ENCODE measurements at regions not wholly inside any gene's neighbourhood (a gene's known extent, or its start where the extent isn't known, plus 50 kb on each side); places are given as distances from the start of the nearest gene placed in this dataset.

- no peak overlapping the region for H3K4me2 ChIP-seq (ENCODE audit: low read depth, low read length)
- POLR2A ChIA-PET = no interaction called here
- no peak overlapping the region for H3K27ac ChIP-seq (ENCODE audit: extremely low read length, insufficient read depth, low read length)
- ATAC-seq = no peak
- H3K79me2 ChIP-seq (ENCODE audit: insufficient read depth, low read length) = no peaks in the 10 kb centered on the region
- TF ChIP-seq TBL1XR1 (IDR thresholded peaks at IDR 0.05; ENCODE audit: borderline replicate concordance, low read length, partially characterized antibody) (no peak), PITX1 (CRISPR knock-in tag; IDR thresholded peaks at IDR 0.05) (no peak), SIN3A (IDR thresholded peaks at IDR 0.05; ENCODE audit: borderline replicate concordance, low read depth, low read length) (no peak), GTF2F1 (IDR thresholded peaks at IDR 0.05; ENCODE audit: low read length) (no peak), PRMT3 (CRISPR knock-in tag; IDR thresholded peaks at IDR 0.05; ENCODE audit: borderline replicate concordance, low read depth) (no peak), RFX3 (CRISPR knock-in tag; IDR thresholded peaks at IDR 0.05) (no peak), USF2 (IDR thresholded peaks at IDR 0.05; ENCODE audit: low read depth, low read length) (no peak), USF2 (CRISPR knock-in tag; IDR thresholded peaks at IDR 0.05; ENCODE audit: borderline replicate concordance) (no peak), MAFF (IDR thresholded peaks at IDR 0.05; ENCODE audit: low read depth, low read length) (no peak), REPIN1 (CRISPR knock-in tag; IDR thresholded peaks at IDR 0.05; ENCODE audit: borderline replicate concordance, low read depth) (no peak), ZSCAN5A (CRISPR knock-in tag; IDR thresholded peaks at IDR 0.05; ENCODE audit: borderline replicate concordance) (no peak), KDM3A (CRISPR knock-in tag; IDR thresholded peaks at IDR 0.05; ENCODE audit: low read depth) (no peak), ZNF703 (CRISPR knock-in tag; IDR thresholded peaks at IDR 0.05; ENCODE audit: borderline replicate concordance) (no peak), ZBTB1 (CRISPR knock-in tag; IDR thresholded peaks at IDR 0.05; ENCODE audit: borderline replicate concordance) (no peak), KDM6A (CRISPR knock-in tag; IDR thresholded peaks at IDR 0.05; ENCODE audit: low read depth) (no peak)
- TF ChIP-seq, protein P1, sequence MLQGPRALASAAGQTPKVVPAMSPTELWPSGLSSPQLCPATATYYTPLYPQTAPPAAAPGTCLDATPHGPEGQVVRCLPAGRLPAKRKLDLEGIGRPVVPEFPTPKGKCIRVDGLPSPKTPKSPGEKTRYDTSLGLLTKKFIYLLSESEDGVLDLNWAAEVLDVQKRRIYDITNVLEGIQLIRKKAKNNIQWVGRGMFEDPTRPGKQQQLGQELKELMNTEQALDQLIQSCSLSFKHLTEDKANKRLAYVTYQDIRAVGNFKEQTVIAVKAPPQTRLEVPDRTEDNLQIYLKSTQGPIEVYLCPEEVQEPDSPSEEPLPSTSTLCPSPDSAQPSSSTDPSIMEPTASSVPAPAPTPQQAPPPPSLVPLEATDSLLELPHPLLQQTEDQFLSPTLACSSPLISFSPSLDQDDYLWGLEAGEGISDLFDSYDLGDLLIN (CRISPR knock-in tag; IDR thresholded peaks at IDR 0.05; ENCODE audit: borderline replicate concordance) = no peak
- intact Hi-C loops (cut with micrococcal nuclease; ENCODE audit: unreplicated experiment) (no loop called here), in situ Hi-C loops (cut with HindIII; ENCODE audit: extremely low pct_ligation_motif_present, low pct_unique_long_range_greater_than_20kb) (no loop called here)
- H3K9ac ChIP-seq (ENCODE audit: insufficient read depth, low read depth, low read length) = no peak overlapping the region
- no peak for DNase-seq (ENCODE audit: low spot score)
- no peak for FAIRE-seq
- H3K27me3 ChIP-seq (ENCODE audit: control insufficient read depth in 1 of 2, insufficient read depth in 2 of 2, low read length in 2 of 2) = peaks cover 0 to 9% of the 10 kb centered on the region in 2 experiments; a peak in 1 of 5 replicates
- no peaks in the 10 kb centered on the region for H4K20me1 ChIP-seq (ENCODE audit: insufficient read depth, low read length)
- no peaks in the 10 kb centered on the region for H3K4me1 ChIP-seq (ENCODE audit: insufficient read depth, low read length)
- 43% methylated on average over 3 of the region's 3 CpGs for WGBS (ENCODE audit: low lambda C conversion rate)
- H2AFZ ChIP-seq (ENCODE audit: low read length) = no peak overlapping the region
- no peaks in the 10 kb centered on the region for H3K36me3 ChIP-seq (replicated peaks in 1 of 2; ENCODE audit: control insufficient read depth in 1 of 2, insufficient read depth in 2 of 2, low read length in 2 of 2)
- H3K4me3 ChIP-seq (replicated peaks in 1 of 3; ENCODE audit: insufficient read depth in 1 of 3, low read depth in 2 of 3, low read length in 3 of 3) = no peak overlapping the region
- no TSS peak for BruUV-seq (replicated peaks)
- CTCF ChIA-PET (ENCODE audit: low intra/inter-chr PET ratio, low total read pairs) = no interaction called here
- peaks cover 31% of the 10 kb centered on the region for H3K9me3 ChIP-seq (ENCODE audit: low read length)
These were observed 57.0 kb upstream of the DYNC1I2 start for GRCh38 chr2:171630089-171630770.
